GM13977 (cell line): ENCODE measurements at regions not wholly inside any gene's neighbourhood (a gene's known extent, or its start where the extent isn't known, plus 50 kb on each side); places are given as distances from the start of the nearest gene placed in this dataset.

Source experiments
- DNase-seq: peaks from one replicate; pipeline ENCODE4 v3.0.0; 2012; ENCODE audit warnings: low spot score
- in situ Hi-C: fragments of 300-500 bp; cut with MboI; formaldehyde crosslinking; loops from one replicate; pipeline ENCODE4 v1.12.0; 2022; ENCODE audit warnings: low sequenced_read_pairs, low pct_unique_long_range_greater_than_20kb, mixed read lengths, inconsistent platforms; ENCODE audit not compliant: unreplicated experiment
- TF ChIP-seq, protein P1 (sequence below): IDR thresholded peaks from 2 replicates; pipeline ENCODE4 v1.5.1; 2012; ENCODE audit warnings: mild to moderate bottlenecking, control low read depth; ENCODE audit not compliant: insufficient read depth; ENCODE audit errors: extremely low read depth, missing control alignments

DNA sequence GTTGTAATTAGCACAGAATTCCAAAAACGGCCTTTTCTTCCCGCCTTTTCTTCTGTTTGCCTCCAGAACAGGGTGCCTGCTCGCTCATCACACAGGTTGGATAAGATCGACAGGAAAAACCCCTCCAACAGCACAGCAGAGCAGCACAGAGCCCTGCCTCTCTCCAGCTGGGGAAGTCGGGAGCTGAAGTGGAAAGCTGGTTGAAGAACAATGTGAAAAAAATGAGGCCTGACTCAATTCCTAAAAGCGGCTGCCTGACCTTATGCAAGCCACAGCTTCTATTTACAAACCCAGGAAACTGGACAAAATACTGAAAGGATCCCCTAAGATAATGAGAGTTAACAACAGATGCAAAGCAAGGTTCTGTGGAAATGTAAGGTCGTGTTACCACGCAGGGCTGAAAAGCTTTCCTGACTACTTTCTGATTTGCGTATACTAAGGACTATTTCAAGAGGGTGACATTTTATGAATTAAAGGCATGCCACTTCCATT is 116.9 kb downstream of the TTLL2 start:
- TF ChIP-seq, protein P1, sequence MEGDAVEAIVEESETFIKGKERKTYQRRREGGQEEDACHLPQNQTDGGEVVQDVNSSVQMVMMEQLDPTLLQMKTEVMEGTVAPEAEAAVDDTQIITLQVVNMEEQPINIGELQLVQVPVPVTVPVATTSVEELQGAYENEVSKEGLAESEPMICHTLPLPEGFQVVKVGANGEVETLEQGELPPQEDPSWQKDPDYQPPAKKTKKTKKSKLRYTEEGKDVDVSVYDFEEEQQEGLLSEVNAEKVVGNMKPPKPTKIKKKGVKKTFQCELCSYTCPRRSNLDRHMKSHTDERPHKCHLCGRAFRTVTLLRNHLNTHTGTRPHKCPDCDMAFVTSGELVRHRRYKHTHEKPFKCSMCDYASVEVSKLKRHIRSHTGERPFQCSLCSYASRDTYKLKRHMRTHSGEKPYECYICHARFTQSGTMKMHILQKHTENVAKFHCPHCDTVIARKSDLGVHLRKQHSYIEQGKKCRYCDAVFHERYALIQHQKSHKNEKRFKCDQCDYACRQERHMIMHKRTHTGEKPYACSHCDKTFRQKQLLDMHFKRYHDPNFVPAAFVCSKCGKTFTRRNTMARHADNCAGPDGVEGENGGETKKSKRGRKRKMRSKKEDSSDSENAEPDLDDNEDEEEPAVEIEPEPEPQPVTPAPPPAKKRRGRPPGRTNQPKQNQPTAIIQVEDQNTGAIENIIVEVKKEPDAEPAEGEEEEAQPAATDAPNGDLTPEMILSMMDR = no peak
- in situ Hi-C loops = no loop called here
- no peak for DNase-seq

DNA sequence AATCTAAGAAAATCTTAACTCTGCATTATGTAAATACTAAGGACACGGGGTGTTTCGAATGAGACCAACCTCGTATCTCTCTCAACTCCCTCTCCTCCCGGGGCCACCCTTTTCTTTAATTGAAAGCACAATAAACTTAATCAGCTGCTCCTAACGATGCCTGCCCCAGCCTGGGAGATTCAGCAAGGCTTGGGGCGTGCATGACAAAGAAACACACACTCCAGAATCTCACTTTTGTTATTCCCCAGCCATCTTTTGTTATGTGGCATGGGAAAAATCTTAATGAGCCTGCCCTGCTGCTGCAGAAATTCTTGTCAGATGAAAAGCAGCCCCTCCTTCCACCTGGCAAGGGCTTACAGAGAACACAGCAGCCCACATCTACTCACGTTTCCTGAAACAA is 117.4 kb downstream of the TTLL2 start:
- in situ Hi-C loops = no loop called here
- DNase-seq = no peak
- TF ChIP-seq, protein P1 = no peak

DNA sequence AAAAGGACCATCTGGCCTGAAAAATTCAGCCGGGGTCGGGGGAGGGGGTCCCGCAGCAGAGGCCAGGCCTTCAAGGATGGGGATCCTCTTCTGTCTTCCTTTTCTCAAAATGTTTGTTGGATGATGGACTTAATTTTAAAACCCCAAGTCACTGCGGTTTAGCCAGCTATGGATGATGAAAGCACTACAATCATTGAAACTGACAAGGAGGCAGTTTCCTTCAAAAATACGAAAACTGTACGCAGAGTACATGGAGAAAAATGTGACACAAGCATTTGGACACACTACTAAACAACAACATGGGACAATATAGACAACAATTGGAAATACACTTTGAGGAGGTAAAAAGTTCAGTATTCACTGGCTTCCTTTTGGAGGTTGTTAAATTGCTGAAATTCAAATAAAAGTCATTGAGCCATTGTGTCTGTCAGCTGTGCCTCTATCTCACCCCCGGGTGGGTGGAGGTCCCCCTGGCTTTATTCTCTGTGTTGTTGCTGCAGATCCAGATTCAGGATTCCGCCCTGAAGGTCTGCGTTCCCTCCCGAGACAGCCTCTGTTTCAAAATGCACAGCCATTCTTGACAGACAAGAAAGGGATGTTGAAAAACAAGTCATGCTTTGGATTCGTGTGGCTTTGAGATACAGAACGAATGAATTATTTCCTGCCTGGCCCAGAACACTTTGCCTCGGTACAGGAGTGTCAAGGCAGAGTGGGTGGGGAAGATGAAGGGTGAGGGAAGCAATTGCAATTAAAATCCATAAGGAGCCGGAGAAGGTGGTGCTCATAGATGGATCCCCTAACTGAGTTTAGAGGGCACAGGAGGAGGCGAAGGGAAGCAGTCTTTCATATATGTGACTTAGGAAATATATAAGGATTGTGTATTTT is 118.2 kb downstream of the TTLL2 start:
- in situ Hi-C loops = no loop called here
- no peak for DNase-seq

DNA sequence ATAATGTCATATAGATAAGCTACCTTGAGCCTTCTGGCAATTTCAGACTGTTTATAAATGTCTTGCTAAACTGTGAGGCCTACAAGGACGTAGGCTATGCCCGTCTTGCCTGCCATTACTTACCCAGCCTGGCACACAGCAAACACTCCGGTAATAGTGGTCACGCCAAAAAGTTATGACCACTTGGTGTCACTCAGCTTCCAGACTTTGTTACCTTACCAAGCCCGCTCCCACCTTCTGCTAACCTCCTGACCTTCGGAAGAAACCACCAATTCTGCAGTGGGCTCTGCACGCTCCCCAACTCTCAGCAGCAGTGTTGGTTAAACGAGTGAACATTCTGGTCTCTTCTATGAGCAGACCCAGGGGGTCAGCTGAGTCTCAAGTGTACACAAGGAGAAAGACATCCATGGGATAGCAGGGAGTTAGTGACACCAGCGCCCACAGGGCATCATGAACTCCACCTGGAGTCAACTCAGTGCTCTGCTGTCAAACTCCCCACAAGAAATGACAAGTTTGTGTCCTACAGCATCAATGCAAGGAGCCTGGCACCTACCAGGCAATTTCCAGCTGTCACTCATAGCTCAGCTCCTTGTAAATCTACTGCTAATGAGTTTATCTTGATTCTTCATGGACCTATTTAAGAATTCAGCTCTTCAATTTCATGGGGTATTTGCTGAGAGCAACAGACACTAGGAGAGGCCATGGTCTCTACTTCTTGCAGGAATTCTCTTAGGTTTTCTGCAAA is 119.9 kb downstream of the TTLL2 start:
- in situ Hi-C loops = no loop called here
- TF ChIP-seq, protein P1 = no peak

More for the DNA sequence above, 118.2 kb downstream of the TTLL2 start:
- TF ChIP-seq, protein P1 = no peak

DNA sequence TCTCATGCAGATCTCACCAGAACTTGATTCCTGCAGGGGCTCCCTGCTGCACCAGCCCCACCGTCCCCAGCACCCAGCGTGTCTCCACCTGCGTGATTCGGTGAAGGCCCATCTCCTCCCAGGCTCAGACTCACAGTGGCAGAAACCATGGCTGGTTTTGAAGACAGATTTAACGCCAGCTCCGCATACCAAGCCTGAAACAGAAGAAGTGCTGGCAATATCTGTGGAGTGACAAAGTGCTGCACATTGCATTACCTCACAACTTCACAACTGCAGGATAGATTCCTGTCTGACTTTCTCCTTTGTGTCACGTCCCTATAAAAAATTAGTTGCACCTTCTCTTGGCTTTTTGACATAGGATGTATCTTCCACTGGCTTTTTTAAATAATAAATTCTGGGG is 120.7 kb downstream of the TTLL2 start:
- no peak for DNase-seq
- TF ChIP-seq, protein P1 = no peak
- in situ Hi-C loops = no loop called here

More for the DNA sequence above, 119.9 kb downstream of the TTLL2 start:
- DNase-seq = no peak

DNA sequence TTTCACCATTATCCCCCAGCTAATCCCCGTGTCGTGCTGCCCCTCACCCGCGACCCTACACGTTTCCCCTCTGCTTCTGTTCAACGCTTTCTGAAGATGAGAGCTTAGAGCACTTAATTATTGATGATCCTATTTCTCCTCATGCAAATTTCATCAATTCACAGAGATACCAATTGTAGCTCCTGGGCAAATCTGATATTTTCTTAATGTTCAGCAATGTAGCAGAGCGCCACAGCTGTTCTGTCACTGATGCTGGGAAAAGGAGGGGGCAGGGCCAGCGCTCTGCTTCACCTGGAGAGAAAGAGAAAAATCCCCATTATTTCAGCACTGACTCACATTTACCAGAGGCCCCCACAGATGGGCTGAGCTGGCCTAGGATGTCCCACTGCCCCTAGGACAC is 121.2 kb downstream of the TTLL2 start:
- TF ChIP-seq, protein P1 = no peak
- no peak for DNase-seq
- in situ Hi-C loops = no loop called here
